Neutrophil (primary cell): ENCODE measurements at regions not wholly inside any gene's neighbourhood (a gene's known extent, or its start where the extent isn't known, plus 50 kb on each side); places are given as distances from the start of the nearest gene placed in this dataset.
"Not testable (repeated sequence)": the region's sequence is repeated elsewhere in the genome, so short reads cannot be mapped to it uniquely, and the experiment has no call there.

Source experiments
- H3K27ac ChIP-seq: fragments of 200-600 bp; sonication (generic); 2 replicates; pipeline ENCODE4 v1.5.1; 2016; ENCODE audit warnings: mild to moderate bottlenecking, moderate library complexity
- H3K27me3 ChIP-seq: fragments of 200-600 bp; sonication (generic); 2 replicates; pipeline ENCODE4 v1.6.0; 2016; ENCODE audit warnings: mild to moderate bottlenecking
- H3K36me3 ChIP-seq: fragments of 200-600 bp; sonication (generic); 2 replicates; pipeline ENCODE4 v1.5.1; 2017
- H3K4me1 ChIP-seq, 2 experiments: fragments of 200-600 bp in 1 of 2; sonication (generic) in 1 of 2; 1 replicate in 1 of 2; 2 replicates in 1 of 2; pipeline versions ENCODE4 v1.5.1 to v1.6.1; 2013 to 2016; ENCODE audit warnings: low read depth in 1 of 2, low read length in 1 of 2, mild to moderate bottlenecking in 1 of 2, moderate library complexity in 1 of 2; ENCODE audit not compliant: control insufficient read depth in 1 of 2, insufficient read depth in 1 of 2
- H3K4me3 ChIP-seq, 2 experiments: fragments of 200-600 bp in 1 of 2; sonication (generic) in 1 of 2; 1 replicate in 1 of 2; 2 replicates in 1 of 2; pipeline ENCODE4 v1.5.1; 2013 to 2016; ENCODE audit warnings: low read depth in 1 of 2, low read length in 1 of 2, mild to moderate bottlenecking in 1 of 2, moderate library complexity in 1 of 2
- H3K9me3 ChIP-seq: fragments of 200-600 bp; sonication (generic); 2 replicates; pipeline ENCODE4 v1.5.1; 2016
- CTCF ChIP-seq: fragments of 200-600 bp; sonication (generic); IDR thresholded peaks from 2 replicates; pipeline ENCODE4 v1.5.1; 2016; ENCODE audit warnings: antibody characterized with exemption

- TF ChIP-seq CTCF: no peak
- Histone ChIP-seq H3K27me3 (no peaks in the 10 kb centered on the region), H3K36me3 (no peaks in the 10 kb centered on the region), H3K27ac (no peak overlapping the region), H3K4me3 (no peak overlapping the region), H3K4me1 (no peaks in the 10 kb centered on the region), H3K9me3 (no peaks in the 10 kb centered on the region)
These were observed 100.7 kb upstream of the FNDC3A start for GRCh38 chr13:48875047-48875446.

- no peaks in the 10 kb centered on the region for H3K4me1 ChIP-seq
- H3K27me3 ChIP-seq: no peaks in the 10 kb centered on the region
- no peak overlapping the region for H3K27ac ChIP-seq
- H3K36me3 ChIP-seq: no peaks in the 10 kb centered on the region
- TF ChIP-seq CTCF: no peak
- no peaks in the 10 kb centered on the region for H3K9me3 ChIP-seq
- no peak overlapping the region for H3K4me3 ChIP-seq
These were observed 99.4 kb upstream of the FNDC3A start for GRCh38 chr13:48876289-48876688.

GRCh38 chr13:48879432-48879831 lies 96.3 kb upstream of the FNDC3A start:
- H3K4me3 ChIP-seq: no peak overlapping the region
- H3K27me3 ChIP-seq: no peaks in the 10 kb centered on the region
- no peak overlapping the region for H3K27ac ChIP-seq
- H3K4me1 ChIP-seq: peaks cover 0 to 3% of the 10 kb centered on the region in 2 experiments
- no peaks in the 10 kb centered on the region for H3K36me3 ChIP-seq
- no peaks in the 10 kb centered on the region for H3K9me3 ChIP-seq
- no peak for TF ChIP-seq CTCF

GRCh38 chr13:48879854-48880253 lies 95.9 kb upstream of the FNDC3A start:
- no peaks in the 10 kb centered on the region for H3K9me3 ChIP-seq
- no peak overlapping the region for H3K27ac ChIP-seq
- no peaks in the 10 kb centered on the region for H3K27me3 ChIP-seq
- TF ChIP-seq CTCF: no peak
- no peak overlapping the region for H3K4me3 ChIP-seq
- no peaks in the 10 kb centered on the region for H3K36me3 ChIP-seq
- H3K4me1 ChIP-seq: peaks cover 0 to 7% of the 10 kb centered on the region in 2 experiments

GRCh38 chr13:48883786-48884185 lies 91.9 kb upstream of the FNDC3A start:
- H3K4me1 ChIP-seq: peaks cover 0 to 16% of the 10 kb centered on the region in 2 experiments
- H3K27me3 ChIP-seq, H3K4me3 ChIP-seq, H3K36me3 ChIP-seq, H3K27ac ChIP-seq, H3K9me3 ChIP-seq: not testable (repeated sequence)

GRCh38 chr13:48885027-48885395 lies 90.7 kb upstream of the FNDC3A start:
- peak overlapping the region; percentile 63 for H3K27ac ChIP-seq
- peaks cover 0 to 16% of the 10 kb centered on the region in 2 experiments for H3K4me1 ChIP-seq
- H3K36me3 ChIP-seq: no peaks in the 10 kb centered on the region
- no peaks in the 10 kb centered on the region for H3K27me3 ChIP-seq
- TF ChIP-seq CTCF: no peak
- no peaks in the 10 kb centered on the region for H3K9me3 ChIP-seq
- H3K4me3 ChIP-seq: no peak overlapping the region
